ENCODE measurements at regions not wholly inside any gene's neighbourhood (a gene's known extent, or its start where the extent isn't known, plus 50 kb on each side); places are given as distances from the start of the nearest gene placed in this dataset.

GRCh38 chr12:75827061-75827460 is 204.5 kb downstream of the PHLDA1 start:
- TF ChIP-seq CTCF (IDR thresholded peaks at IDR 0.05) (no peak), POLR2A (IDR thresholded peaks at IDR 0.05) (no peak)

All from body of pancreas (tissue), 4 donors.